22Rv1 (cell line): ENCODE measurements at regions not wholly inside any gene's neighbourhood (a gene's known extent, or its start where the extent isn't known, plus 50 kb on each side); places are given as distances from the start of the nearest gene placed in this dataset.

Experiments
- ZFX ChIP-seq: fragments of 450-650 bp; IDR thresholded peaks from 2 replicates; pipeline ENCODE4 v1.6.1; 2017; ENCODE audit warnings: antibody characterized with exemption, borderline replicate concordance
- TF ChIP-seq, protein P1 (sequence below): fragments of 450-650 bp; IDR thresholded peaks from 2 replicates; pipeline ENCODE4 v1.5.1; 2017; ENCODE audit warnings: mild to moderate bottlenecking

DNA sequence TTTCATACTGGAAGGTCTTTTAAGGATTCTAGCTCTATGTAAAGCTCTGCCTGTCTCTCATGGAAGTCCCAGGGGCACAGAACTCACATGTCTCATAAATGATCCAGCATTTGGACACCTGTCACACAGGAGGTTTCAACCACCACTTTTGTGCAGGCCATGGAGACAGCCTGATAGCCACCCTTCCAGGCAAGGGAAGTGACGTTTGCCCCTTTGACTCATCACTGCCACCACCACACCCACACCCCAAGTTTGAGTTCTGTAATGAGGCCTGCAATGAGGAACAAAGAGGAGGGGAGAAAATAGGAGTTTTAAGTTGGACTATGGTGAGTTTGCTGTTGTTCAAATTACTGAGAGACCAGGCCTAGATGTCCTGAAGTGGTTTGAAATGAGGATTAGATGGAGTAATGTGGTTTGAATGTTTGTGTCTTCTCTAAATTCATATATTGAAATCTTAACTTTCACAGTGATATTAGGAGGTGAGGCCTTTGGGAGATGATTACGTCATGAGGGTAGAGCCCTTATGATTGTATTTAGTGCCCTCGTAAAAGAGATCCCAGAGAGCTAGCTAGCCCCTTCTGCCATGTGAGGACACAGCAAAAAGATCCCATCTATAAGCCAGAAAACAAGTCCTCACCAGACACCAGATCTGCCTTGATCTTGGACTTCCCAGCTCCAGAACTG, 175.3 kb upstream of the EPHA4 start:
- TF ChIP-seq, protein P1, sequence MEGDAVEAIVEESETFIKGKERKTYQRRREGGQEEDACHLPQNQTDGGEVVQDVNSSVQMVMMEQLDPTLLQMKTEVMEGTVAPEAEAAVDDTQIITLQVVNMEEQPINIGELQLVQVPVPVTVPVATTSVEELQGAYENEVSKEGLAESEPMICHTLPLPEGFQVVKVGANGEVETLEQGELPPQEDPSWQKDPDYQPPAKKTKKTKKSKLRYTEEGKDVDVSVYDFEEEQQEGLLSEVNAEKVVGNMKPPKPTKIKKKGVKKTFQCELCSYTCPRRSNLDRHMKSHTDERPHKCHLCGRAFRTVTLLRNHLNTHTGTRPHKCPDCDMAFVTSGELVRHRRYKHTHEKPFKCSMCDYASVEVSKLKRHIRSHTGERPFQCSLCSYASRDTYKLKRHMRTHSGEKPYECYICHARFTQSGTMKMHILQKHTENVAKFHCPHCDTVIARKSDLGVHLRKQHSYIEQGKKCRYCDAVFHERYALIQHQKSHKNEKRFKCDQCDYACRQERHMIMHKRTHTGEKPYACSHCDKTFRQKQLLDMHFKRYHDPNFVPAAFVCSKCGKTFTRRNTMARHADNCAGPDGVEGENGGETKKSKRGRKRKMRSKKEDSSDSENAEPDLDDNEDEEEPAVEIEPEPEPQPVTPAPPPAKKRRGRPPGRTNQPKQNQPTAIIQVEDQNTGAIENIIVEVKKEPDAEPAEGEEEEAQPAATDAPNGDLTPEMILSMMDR = no peak
- TF ChIP-seq ZFX = no peak
